Activated naive CD8-positive, alpha-beta T cell treated with anti-CD3 and anti-CD28 coated beads for 36 hours (primary cell): ENCODE measurements at regions not wholly inside any gene's neighbourhood (a gene's known extent, or its start where the extent isn't known, plus 50 kb on each side); places are given as distances from the start of the nearest gene placed in this dataset.

Experiments
- DNase-seq: peaks from one replicate; pipeline ENCODE4 v3.0.0; 2021
- H3K27ac Mint-ChIP-seq: one replicate; pipeline ENCODE4 v1.8.0; 2022; ENCODE audit warnings: mild to moderate bottlenecking, moderate library complexity, mixed read lengths
- H3K27me3 Mint-ChIP-seq: one replicate; pipeline ENCODE4 v1.8.0; 2022; ENCODE audit warnings: mild to moderate bottlenecking, mixed read lengths
- H3K36me3 Mint-ChIP-seq: one replicate; pipeline ENCODE4 v1.8.0; 2021; ENCODE audit warnings: mild to moderate bottlenecking, mixed read lengths
- H3K4me1 Mint-ChIP-seq: one replicate; pipeline ENCODE4 v1.8.0; 2021; ENCODE audit warnings: mixed read lengths
- H3K4me3 Mint-ChIP-seq: one replicate; pipeline ENCODE4 v1.8.0; 2022; ENCODE audit warnings: mild to moderate bottlenecking, moderate library complexity, mixed read lengths
- H3K9me3 Mint-ChIP-seq: one replicate; pipeline ENCODE4 v1.8.0; 2022; ENCODE audit warnings: mixed read lengths

DNA sequence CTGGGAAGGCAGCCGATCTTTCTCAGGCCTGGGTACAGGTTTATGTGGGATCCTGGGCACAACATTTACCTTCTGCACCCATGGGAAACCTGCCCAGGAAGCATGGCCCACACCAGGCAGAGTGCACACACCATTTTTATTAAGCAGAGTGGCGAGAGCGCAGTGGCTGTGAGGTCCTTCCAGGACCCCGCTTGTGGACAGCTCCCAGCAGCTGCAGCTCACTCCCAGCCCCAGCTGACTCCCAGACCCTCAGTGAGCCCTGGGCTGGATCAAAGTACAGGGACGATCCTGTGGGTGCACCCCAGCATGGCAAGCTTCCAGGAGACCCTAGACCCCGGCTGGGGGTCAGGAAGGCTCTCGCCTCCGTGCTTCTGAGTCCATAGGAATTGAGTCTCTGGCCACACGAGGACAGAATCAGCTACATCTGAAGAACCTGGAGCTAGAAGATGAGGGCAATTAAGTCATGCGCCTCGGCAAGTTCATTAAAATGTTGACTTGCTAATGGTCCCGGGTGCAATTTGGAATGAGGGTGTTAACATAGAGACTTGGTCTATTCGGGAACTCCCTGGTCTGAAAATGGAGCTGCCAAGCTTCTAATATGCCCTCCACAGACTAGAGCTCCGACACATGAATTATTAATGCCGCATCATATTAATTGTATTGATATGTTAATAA, 65.4 kb upstream of the SLCO4A1 start:
- Mint-ChIP-seq H3K27me3 (peaks cover 54% of the 10 kb centered on the region), H3K36me3 (no peaks in the 10 kb centered on the region), H3K4me3 (no peak overlapping the region), H3K27ac (no peak overlapping the region), H3K4me1 (no peaks in the 10 kb centered on the region), H3K9me3 (no peaks in the 10 kb centered on the region)
- DNase-seq: no peak

DNA sequence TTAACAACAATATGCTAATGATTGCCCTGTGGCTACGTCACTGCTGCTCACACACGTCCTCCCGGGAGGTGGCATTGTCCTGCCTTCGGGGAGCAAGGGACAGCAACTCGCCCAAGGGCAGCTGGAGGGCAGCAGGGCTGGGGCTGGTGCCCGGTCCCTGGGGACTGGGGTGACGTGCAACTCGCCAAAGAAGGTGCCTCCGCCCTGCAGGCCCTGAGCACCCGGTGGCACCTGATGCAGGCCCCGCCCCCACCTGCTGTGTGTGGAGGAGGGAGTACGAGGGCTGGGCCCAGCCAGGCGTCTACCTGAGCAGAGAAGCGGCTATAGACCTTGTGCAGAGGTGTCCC, 64.8 kb upstream of the SLCO4A1 start:
- Mint-ChIP-seq H3K4me1 (no peaks in the 10 kb centered on the region), H3K9me3 (no peaks in the 10 kb centered on the region), H3K27me3 (peaks cover 56% of the 10 kb centered on the region), H3K27ac (no peak overlapping the region), H3K36me3 (no peaks in the 10 kb centered on the region), H3K4me3 (no peak overlapping the region)
- no peak for DNase-seq

DNA sequence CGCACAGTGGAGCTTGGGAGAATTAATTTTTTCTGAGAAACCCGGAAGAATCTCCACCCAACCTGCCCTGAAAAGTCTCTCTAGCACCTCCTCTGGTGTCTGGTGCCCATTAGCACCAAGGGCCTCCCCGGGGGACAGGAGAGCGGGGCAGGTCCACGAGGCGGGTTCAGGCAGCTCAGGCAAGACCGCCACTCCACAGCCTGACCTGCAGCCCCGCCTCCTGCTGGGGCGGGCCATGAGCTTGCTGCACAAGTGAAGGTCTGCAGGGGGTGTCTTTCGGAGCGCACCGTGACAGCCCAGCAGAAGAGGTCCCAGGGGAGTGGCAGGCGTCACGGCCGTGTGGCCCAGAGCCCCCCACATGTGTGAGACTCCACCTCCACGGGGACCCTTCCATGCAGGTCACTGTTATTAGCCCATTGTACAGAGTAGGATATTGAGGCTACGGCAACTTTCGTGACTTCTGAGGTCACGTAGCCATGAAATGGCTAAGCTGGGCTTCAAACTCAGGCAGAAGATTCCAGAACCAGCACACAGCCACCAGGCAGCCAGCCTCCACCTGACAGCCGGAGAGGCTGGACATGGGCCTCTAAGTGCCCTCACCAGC, 63.9 kb upstream of the SLCO4A1 start:
- H3K27me3 Mint-ChIP-seq: peaks cover 63% of the 10 kb centered on the region
- no peak for DNase-seq
- no peak overlapping the region for H3K4me3 Mint-ChIP-seq
- no peaks in the 10 kb centered on the region for H3K36me3 Mint-ChIP-seq
- no peaks in the 10 kb centered on the region for H3K9me3 Mint-ChIP-seq
- no peaks in the 10 kb centered on the region for H3K4me1 Mint-ChIP-seq
- no peak overlapping the region for H3K27ac Mint-ChIP-seq

DNA sequence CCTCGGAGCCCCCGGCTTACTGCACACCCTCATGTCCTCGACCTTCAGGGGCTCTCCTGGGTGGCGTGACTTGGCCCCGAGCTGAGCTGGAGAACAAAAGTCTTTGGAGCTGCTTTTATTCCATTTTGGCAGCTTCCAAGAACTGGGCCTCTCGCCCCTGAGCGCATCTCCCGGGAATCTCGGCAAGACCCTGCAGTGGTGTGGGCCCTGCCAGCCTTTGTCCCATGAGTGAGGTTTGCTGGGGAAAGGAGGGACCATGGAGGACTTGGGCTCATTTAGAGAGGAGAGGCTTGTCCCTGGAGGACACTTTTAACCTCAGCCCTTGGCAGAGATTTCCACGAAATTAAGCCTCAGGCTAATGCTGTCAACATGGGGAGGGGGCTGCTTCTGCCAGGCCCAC, 62.3 kb upstream of the SLCO4A1 start:
- no peak overlapping the region for H3K4me3 Mint-ChIP-seq
- no peaks in the 10 kb centered on the region for H3K36me3 Mint-ChIP-seq
- H3K27me3 Mint-ChIP-seq: peaks cover 56% of the 10 kb centered on the region
- DNase-seq: no peak
- no peak overlapping the region for H3K27ac Mint-ChIP-seq
- H3K9me3 Mint-ChIP-seq: no peaks in the 10 kb centered on the region
- H3K4me1 Mint-ChIP-seq: no peaks in the 10 kb centered on the region

DNA sequence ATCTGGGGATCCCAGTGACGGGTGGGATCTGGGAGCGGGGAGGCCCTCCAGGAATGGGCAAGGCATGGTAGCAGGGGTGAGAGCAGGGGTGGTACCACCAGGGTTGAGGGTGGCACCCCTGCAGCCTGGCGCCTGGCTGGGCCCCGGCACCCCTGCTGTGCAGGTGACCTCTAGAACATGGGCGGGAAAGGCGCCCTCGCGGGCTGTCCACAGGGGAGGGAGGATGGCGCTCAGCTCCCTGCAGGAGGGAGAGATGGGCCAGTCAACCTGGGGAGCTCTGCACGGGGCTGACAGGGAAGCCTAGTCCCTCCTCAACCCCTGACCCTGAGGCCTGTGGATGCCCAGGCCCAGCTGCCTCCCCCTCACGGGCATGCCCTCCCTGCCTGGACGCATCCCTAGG, 61.6 kb upstream of the SLCO4A1 start:
- Mint-ChIP-seq H3K4me1 (no peaks in the 10 kb centered on the region), H3K4me3 (no peak overlapping the region), H3K27ac (no peak overlapping the region), H3K9me3 (no peaks in the 10 kb centered on the region), H3K36me3 (no peaks in the 10 kb centered on the region), H3K27me3 (peaks cover 56% of the 10 kb centered on the region)
- DNase-seq: no peak

DNA sequence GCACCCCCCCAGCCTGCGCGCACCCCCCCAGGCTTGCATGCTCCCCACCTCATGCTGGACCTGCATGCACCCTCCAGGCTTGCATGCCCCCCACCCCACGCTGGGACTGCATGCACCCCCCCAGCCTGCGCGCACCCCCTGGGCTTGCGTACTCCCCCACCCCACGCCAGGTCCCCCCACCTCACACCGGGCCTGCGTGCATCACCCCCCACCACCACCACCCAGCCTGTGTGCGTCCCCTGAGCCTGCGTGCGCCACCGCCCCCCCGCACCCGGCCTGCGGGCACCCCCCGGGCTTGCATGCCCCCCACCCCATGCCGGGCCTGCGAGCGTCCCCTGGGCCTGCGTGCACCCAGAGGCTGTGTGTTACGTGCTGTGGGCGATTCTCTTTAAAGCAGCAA, 61.0 kb upstream of the SLCO4A1 start:
- H3K9me3 Mint-ChIP-seq: no peaks in the 10 kb centered on the region
- no peak overlapping the region for H3K27ac Mint-ChIP-seq
- no peaks in the 10 kb centered on the region for H3K4me1 Mint-ChIP-seq
- peaks cover 56% of the 10 kb centered on the region for H3K27me3 Mint-ChIP-seq
- H3K36me3 Mint-ChIP-seq: no peaks in the 10 kb centered on the region
- H3K4me3 Mint-ChIP-seq: no peak overlapping the region
- no peak for DNase-seq

DNA sequence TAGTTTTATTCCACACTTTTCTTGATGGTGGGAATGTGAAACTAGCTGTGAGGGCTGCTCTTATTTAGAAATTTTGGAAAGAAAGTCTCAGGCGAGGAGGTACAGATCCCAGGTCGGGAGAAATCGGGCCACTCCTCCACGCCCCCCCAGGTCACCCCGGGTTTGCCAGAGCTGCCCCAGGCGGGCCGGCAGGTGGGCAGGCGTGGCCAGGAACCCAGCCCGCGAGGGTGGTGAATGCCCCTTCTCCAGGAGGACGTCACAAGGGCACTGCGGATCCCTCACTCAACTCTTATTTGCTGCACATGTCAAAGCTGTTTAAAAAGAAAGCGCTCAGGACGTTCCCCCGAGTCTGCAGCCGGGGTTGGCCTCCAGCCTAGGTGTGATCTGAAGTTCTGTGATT, 60.5 kb upstream of the SLCO4A1 start:
- Mint-ChIP-seq H3K27ac (no peak overlapping the region), H3K4me3 (no peak overlapping the region), H3K4me1 (no peaks in the 10 kb centered on the region), H3K9me3 (no peaks in the 10 kb centered on the region), H3K36me3 (no peaks in the 10 kb centered on the region), H3K27me3 (peaks cover 56% of the 10 kb centered on the region)
- no peak for DNase-seq

DNA sequence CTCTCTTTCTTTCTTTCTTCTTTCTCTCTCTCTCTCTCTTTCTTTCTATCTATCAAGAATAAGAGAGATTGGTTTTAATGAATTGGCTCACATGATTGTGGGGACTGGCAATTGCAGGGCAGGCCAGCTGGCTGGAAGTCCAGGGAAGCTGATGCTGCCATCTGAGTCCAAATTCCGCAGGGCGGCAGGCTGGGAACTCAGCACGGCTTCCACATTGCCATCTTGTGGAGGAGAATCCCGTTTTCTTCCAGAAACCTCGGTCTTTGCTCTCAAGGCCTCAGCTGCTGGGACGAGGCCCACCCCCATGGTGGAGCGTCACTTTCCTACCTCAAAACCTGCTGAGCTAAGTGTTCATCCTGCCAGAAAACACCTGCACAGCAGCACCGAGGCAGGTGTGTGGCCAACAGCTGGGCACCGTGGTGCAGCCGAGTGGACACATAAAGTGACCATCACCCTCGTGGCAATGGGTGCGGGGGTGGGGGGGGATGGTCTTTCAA, 58.8 kb upstream of the SLCO4A1 start:
- peaks cover 52% of the 10 kb centered on the region for H3K27me3 Mint-ChIP-seq
- DNase-seq: no peak
- no peaks in the 10 kb centered on the region for H3K9me3 Mint-ChIP-seq

DNA sequence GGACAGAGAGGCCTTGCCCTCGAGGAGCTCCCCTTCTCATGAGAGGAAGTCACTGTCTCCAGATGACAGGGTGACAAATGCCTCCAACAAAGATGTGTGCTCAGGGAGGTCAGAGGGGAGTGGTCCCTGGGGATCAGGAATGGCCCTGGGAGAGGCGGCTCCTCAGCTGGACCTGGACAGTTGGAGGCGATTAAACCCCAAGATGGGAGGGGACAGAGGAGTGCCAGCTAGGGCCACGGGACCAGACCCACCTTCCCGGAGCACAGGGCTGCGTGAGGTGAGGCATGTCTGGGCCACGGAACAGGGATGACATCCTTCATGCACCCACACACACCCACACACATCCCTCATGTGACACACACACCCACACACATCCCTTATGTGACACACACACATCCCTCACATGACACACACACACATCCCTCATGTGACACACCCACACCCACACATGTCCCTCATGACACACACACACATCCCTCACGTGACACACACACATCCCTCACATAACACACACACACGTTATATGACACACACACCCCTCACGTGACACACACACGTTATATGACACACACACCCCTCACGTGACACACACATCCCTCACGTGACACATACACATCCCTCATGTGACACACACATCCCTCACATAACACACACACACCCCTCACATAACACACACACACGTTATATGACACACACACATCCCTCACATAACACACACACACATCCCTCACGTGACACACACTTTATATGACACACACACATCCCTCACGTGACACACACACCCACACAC, 57.4 kb upstream of the SLCO4A1 start:
- DNase-seq: no peak
- no peak overlapping the region for H3K4me3 Mint-ChIP-seq
- no peaks in the 10 kb centered on the region for H3K9me3 Mint-ChIP-seq
- peaks cover 39% of the 10 kb centered on the region for H3K27me3 Mint-ChIP-seq
- H3K27ac Mint-ChIP-seq: no peak overlapping the region
- H3K4me1 Mint-ChIP-seq: no peaks in the 10 kb centered on the region
- no peaks in the 10 kb centered on the region for H3K36me3 Mint-ChIP-seq

More for the DNA sequence above, 58.8 kb upstream of the SLCO4A1 start:
- H3K27ac Mint-ChIP-seq: no peak overlapping the region
- H3K36me3 Mint-ChIP-seq: no peaks in the 10 kb centered on the region
- H3K4me3 Mint-ChIP-seq: no peak overlapping the region
- H3K4me1 Mint-ChIP-seq: no peaks in the 10 kb centered on the region

DNA sequence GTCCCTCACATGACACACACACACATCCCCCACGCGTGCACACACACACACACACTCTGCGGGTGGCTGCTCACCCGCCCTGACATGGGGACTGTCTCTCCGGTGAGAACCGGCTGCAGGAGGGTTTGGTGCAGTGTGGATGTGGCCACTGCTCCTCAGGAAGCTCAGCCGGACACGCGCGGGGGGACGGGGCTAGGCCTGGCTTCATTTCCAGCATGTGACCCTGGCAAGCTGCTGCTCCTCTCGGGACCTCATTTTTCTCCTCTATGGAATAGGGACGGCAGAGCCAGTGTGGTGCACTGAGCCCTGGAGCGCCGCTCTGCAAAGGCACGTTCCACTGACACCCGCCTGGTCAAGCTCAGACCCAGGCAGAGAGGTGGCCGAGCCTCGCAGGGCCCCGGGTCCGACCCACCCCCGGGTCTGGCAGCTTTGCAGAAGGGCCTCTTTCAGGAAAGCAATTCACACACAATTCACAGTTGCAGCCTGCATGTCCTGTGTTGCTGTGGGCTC, 56.8 kb upstream of the SLCO4A1 start:
- Mint-ChIP-seq H3K4me1 (no peaks in the 10 kb centered on the region), H3K27me3 (peaks cover 33% of the 10 kb centered on the region), H3K9me3 (no peaks in the 10 kb centered on the region), H3K4me3 (no peak overlapping the region), H3K27ac (no peak overlapping the region), H3K36me3 (no peaks in the 10 kb centered on the region)
- DNase-seq: no peak

DNA sequence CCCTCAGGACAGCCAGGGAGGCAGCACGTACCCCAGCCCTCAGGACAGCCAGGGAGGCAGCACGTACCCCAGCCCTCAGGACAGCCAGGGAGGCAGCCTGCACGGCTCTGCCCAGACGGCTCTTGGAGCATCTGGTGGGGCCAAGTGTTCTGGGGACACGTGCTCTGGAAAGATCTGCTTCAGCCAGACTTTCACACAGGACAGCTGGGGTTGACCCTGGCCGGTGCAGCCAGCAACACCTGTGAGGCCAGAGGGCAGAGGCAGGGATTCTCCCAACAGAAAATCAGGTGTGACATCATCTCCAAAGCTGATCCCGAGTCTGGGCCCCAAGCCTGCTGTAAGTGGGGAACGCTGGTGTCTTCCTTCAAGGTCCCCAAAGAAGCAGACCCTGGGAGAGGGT, 55.5 kb upstream of the SLCO4A1 start:
- H3K4me3 Mint-ChIP-seq: no peak overlapping the region
- H3K27ac Mint-ChIP-seq: no peak overlapping the region
- H3K27me3 Mint-ChIP-seq: peaks cover 32% of the 10 kb centered on the region

DNA sequence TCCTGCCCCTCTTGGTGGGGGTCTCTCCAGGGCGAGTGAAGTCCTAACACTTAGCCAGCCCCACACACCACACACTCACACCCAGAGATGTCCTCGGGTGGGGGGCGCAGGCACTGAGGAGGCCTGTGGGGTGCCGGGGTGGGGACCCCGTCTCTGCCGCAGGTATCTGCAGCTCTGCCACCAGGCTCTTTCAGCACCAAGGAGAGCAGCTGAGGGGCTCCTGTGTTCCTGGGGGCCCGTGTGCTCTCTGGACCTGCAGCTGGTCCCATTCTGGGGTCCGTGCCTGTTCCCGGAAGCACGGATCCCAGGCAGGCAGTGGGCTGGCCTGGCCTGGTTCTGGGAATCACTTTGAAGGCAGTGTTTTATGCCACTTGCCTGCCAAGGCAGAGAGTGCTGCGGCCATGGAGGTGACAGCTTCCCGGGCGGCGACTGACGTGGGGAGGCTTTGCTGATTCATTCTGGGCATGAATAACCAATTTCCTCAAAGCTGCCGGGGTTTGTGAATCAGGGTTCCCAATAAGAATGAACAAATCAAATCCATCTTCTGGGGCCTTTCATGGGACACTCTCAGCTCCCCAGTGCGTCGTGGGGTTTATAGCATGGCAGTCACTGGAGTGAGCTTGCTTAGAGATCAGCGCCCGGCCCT, 54.4 kb upstream of the SLCO4A1 start:
- no peaks in the 10 kb centered on the region for H3K36me3 Mint-ChIP-seq
- H3K27ac Mint-ChIP-seq: no peak overlapping the region
- no peak for DNase-seq
- H3K9me3 Mint-ChIP-seq: no peaks in the 10 kb centered on the region
- H3K4me3 Mint-ChIP-seq: no peak overlapping the region
- H3K27me3 Mint-ChIP-seq: peaks cover 33% of the 10 kb centered on the region
- no peaks in the 10 kb centered on the region for H3K4me1 Mint-ChIP-seq

More for the DNA sequence above, 55.5 kb upstream of the SLCO4A1 start:
- H3K4me1 Mint-ChIP-seq: no peaks in the 10 kb centered on the region
- DNase-seq: no peak
- no peaks in the 10 kb centered on the region for H3K36me3 Mint-ChIP-seq
- H3K9me3 Mint-ChIP-seq: no peaks in the 10 kb centered on the region

DNA sequence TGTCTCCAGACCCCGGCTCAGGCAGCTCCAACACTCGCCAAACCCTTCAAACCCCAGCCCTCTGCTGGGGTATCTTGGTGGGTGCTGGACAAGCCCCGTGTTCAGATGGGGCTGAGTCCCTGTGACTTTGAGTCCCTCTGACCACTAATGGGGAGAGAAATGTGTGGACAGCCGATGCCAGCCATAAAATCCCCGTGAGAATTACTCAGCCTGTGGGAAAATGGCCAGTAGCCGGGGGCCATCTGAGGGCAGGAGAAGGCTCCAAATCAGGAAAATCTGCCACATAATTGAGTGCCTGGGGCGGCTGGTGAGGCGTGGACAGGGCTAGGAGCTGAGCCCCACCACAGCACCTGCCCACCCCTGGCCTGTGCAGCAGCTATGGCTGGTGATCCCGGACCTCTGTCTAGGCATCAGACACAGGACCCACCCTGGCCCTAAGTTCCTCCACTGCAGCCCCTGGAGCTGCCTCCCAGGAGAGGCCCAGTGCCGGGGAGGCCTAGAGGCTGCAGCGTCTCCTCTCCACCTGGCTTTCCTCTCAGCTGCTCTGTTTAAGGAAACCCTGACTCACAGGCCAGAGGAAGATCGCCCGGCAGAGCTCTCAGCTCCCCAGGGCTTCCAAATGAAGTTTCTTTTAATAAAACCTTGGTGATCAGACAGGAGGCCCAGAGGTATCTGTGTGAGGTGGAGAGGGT, 53.7 kb upstream of the SLCO4A1 start:
- Mint-ChIP-seq H3K4me1 (no peaks in the 10 kb centered on the region), H3K9me3 (no peaks in the 10 kb centered on the region), H3K27ac (no peak overlapping the region), H3K4me3 (no peak overlapping the region), H3K27me3 (peaks cover 26% of the 10 kb centered on the region), H3K36me3 (no peaks in the 10 kb centered on the region)
- DNase-seq: no peak

DNA sequence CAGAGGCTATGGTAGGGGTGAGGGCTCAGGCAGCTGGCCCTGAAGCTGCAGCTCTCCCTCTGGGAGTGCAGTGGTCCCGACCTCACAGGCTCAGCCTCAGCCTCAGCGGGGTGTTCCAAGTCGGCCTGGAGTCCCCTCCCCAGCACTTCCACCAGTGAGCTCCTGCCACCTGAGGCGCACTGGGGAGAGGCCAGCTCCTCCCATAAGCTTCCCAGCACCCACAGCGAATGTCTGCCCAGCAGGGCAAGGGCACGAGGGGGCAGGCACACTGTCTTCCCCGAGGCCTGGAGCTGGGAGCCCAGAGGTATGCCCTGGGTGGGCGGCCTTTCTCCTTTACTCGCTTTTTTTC, 53.2 kb upstream of the SLCO4A1 start:
- Mint-ChIP-seq H3K27me3 (peaks cover 25% of the 10 kb centered on the region), H3K9me3 (no peaks in the 10 kb centered on the region), H3K27ac (no peak overlapping the region), H3K4me3 (no peak overlapping the region), H3K4me1 (no peaks in the 10 kb centered on the region), H3K36me3 (no peaks in the 10 kb centered on the region)
- DNase-seq: no peak

DNA sequence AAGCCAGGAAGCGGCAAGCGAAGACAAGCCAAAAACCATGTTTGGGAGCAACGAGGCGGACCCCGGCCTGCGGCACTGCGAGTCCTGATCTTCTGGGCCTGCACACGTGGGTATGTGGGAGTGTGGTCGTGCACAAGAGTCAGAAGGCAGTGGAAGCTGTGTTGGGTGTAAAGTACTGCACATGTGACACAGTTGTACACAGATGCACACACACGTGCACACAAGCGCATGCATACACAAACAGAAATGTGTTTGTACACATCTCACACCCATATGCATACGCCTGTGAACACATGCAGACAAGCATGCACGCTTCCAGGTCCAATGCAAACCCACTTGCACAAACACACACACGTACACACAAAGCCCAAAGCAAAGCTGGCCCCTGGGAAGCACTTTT, 52.6 kb upstream of the SLCO4A1 start:
- no peaks in the 10 kb centered on the region for H3K9me3 Mint-ChIP-seq
- H3K4me1 Mint-ChIP-seq: no peaks in the 10 kb centered on the region
- DNase-seq: no peak
- H3K27ac Mint-ChIP-seq: no peak overlapping the region
- no peaks in the 10 kb centered on the region for H3K36me3 Mint-ChIP-seq
- H3K27me3 Mint-ChIP-seq: peaks cover 23% of the 10 kb centered on the region
- no peak overlapping the region for H3K4me3 Mint-ChIP-seq
